ENCODE measurements at regions not wholly inside any gene's neighbourhood (a gene's known extent, or its start where the extent isn't known, plus 50 kb on each side); places are given as distances from the start of the nearest gene placed in this dataset.

DNA sequence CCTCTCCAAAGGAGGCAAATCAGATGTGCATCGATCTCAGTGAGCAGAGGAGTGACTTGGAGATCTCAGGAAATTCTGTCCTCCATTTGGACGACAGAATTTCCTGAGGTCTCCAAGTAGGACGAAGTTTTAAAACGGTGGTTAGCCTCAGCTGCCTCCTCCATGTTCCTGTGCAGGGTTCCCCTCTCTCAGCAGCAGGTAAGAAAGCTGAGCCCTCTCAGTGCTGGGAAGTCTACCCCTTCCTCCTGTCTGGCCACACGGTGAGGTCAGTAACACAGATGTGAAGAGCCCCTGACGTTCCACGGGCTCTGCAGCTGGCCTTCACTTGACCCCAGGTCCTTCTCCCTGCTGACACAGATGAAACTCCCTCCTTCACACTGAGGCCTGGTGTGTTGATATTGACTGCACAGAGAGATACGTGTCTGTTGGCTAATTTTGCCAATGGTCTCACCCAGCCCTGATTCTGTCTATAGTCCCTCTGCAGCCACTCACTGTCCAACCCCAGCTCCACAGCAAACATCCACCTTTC lies 607.4 kb upstream of the B3GAT1 start:
- H3K79me1 ChIP-seq (ENCODE audit: low read depth, low read length): no peaks in the 10 kb centered on the region
- no peak overlapping the region for H3K9ac ChIP-seq (replicated peaks in 1 of 4; ENCODE audit: extremely low read depth in 1 of 4, low read depth in 3 of 4, low read length in 3 of 4)
- H2BK20ac ChIP-seq (ENCODE audit: low read length): no peak overlapping the region
- no peak overlapping the region for H3K4ac ChIP-seq (replicated peaks; ENCODE audit: insufficient read length, low read depth, low read length)
- H2BK15ac ChIP-seq (ENCODE audit: low read length): no peak overlapping the region
- no peak overlapping the region for H3K56ac ChIP-seq (replicated peaks; ENCODE audit: insufficient read length, low read depth, low read length)
- no peaks in the 10 kb centered on the region for H4K20me1 ChIP-seq (replicated peaks in 1 of 2; ENCODE audit: control insufficient read depth in 1 of 2, insufficient read depth in 2 of 2, low read length in 2 of 2)
- no peak overlapping the region for H4K91ac ChIP-seq (replicated peaks; ENCODE audit: insufficient read length, low read length)
- no peak overlapping the region for H3K4me2 ChIP-seq (ENCODE audit: insufficient read depth in 1 of 2, low read depth in 2 of 2, low read length in 2 of 2)
- H3K18ac ChIP-seq (ENCODE audit: extremely low read depth, low read length): no peak overlapping the region
- H3K23ac ChIP-seq (ENCODE audit: insufficient read length): no peak overlapping the region
- H2BK12ac ChIP-seq (ENCODE audit: low read depth, low read length): no peak overlapping the region
- no peak overlapping the region for H2AK5ac ChIP-seq (ENCODE audit: low read depth, low read length)
- TF ChIP-seq TCF12 (IDR thresholded peaks at IDR 0.05; ENCODE audit: low read depth, low read length) (no peak), EGR1 (IDR thresholded peaks at IDR 0.05; ENCODE audit: borderline replicate concordance, low read depth, low read length) (no peak), POLR2A (IDR thresholded peaks at IDR 0.05; ENCODE audit: control extremely low read depth in 1 of 2, low read depth in 2 of 2, low read length in 2 of 2) (no peak), KDM5A (IDR thresholded peaks at IDR 0.05; ENCODE audit: low read length) (no peak), TEAD4 (IDR thresholded peaks at IDR 0.05; ENCODE audit: low read depth, low read length) (no peak), NRF1 (IDR thresholded peaks at IDR 0.05; ENCODE audit: low read depth, low read length) (no peak), SAP30 (IDR thresholded peaks at IDR 0.05; ENCODE audit: insufficient read depth, insufficient replicate concordance, low read length) (no peak), GTF2F1 (IDR thresholded peaks at IDR 0.05; ENCODE audit: borderline replicate concordance, low read depth, low read length) (no peak), CHD1 (IDR thresholded peaks at IDR 0.05; ENCODE audit: low read depth, low read length) (no peak), CEBPB (IDR thresholded peaks at IDR 0.05; ENCODE audit: low read depth, low read length) (no peak), POU5F1 (IDR thresholded peaks at IDR 0.05; ENCODE audit: low read depth, low read length) (no peak)
- FAIRE-seq (no peak), DNase-seq (ENCODE audit: low read depth in 1 of 2, low spot score in 2 of 2) (no peak)
- H3K4me1 ChIP-seq (replicated peaks in 1 of 4; ENCODE audit: control insufficient read depth in 3 of 4, insufficient read depth in 4 of 4, low read length in 3 of 4): peaks cover 0 to 4% (median 2%) of the 10 kb centered on the region in 4 experiments; a peak in 2 of 7 replicates
- H3K14ac ChIP-seq (ENCODE audit: insufficient read length): no peak overlapping the region
- no peak overlapping the region for H2BK5ac ChIP-seq (ENCODE audit: low read depth, low read length)
- no peak overlapping the region for H3K27ac ChIP-seq (ENCODE audit: low read depth, low read length)
- peaks cover 2% of the 10 kb centered on the region; the same call in 1 of the 2 replicates for H3K23me2 ChIP-seq (ENCODE audit: low read depth, low read length)
- H3K79me2 ChIP-seq (ENCODE audit: control insufficient read depth in 1 of 2, insufficient read depth in 2 of 2, low read length in 2 of 2): no peaks in the 10 kb centered on the region
- 0 out of 4 replicates have a peak, but pooled peaks cover 5 to 6% of the 10 kb centered on the region in 2 experiments for H3K9me3 ChIP-seq (ENCODE audit: insufficient read depth in 2 of 2, low read depth in 1 of 2, low read length in 1 of 2)
- POLR2A ChIA-PET (ENCODE audit: partially characterized antibody): no interaction called here
- no peaks in the 10 kb centered on the region; a peak in 1 of 8 replicates for H3K36me3 ChIP-seq (ENCODE audit: control insufficient read depth in 2 of 4, insufficient read depth in 4 of 4, low read length in 3 of 4)
- CTCF ChIA-PET (ENCODE audit: partially characterized antibody): interaction anchor here (1.0 to 1.4 kb wide), 2 partner anchors 32 to 75 kb away, joined by 3 read pairs; no protein-coding TSS in a partner anchor
- WGBS, 2 experiments (ENCODE audit: extremely low coverage in 1 of 2, insufficient coverage in 1 of 2, insufficient read length in 1 of 2, insufficient replicate concordance in 2 of 2, low coverage in 1 of 2, low lambda C conversion rate in 2 of 2, missing lambda C conversion rate in 1 of 2): 90% methylated on average over 8 of the region's 8 CpGs; no CpG with 5 or more reads in 1 of the 2 experiments
- H4K5ac ChIP-seq (ENCODE audit: insufficient read length, low read depth, low read length): no peak overlapping the region
- H3K4me3 ChIP-seq (ENCODE audit: extremely low read depth in 1 of 4, insufficient read depth in 2 of 4, low read depth in 3 of 4, low read length in 4 of 4): no peak overlapping the region
- H2AFZ ChIP-seq (ENCODE audit: low read length): no peak overlapping the region
- no peaks in the 10 kb centered on the region for H3K27me3 ChIP-seq (replicated peaks in 1 of 4; ENCODE audit: control insufficient read depth in 3 of 4, extremely low read depth in 1 of 4, insufficient read depth in 3 of 4, low read length in 3 of 4)
- H4K8ac ChIP-seq (ENCODE audit: extremely low read depth, insufficient read depth, low read length): no peak overlapping the region
- H2BK120ac ChIP-seq (replicated peaks; ENCODE audit: low read depth, low read length): no peak overlapping the region
